ENCODE measurements at regions not wholly inside any gene's neighbourhood (a gene's known extent, or its start where the extent isn't known, plus 50 kb on each side); places are given as distances from the start of the nearest gene placed in this dataset.
"Not testable (repeated sequence)": the region's sequence is repeated elsewhere in the genome, so short reads cannot be mapped to it uniquely, and the experiment has no call there.

DNA sequence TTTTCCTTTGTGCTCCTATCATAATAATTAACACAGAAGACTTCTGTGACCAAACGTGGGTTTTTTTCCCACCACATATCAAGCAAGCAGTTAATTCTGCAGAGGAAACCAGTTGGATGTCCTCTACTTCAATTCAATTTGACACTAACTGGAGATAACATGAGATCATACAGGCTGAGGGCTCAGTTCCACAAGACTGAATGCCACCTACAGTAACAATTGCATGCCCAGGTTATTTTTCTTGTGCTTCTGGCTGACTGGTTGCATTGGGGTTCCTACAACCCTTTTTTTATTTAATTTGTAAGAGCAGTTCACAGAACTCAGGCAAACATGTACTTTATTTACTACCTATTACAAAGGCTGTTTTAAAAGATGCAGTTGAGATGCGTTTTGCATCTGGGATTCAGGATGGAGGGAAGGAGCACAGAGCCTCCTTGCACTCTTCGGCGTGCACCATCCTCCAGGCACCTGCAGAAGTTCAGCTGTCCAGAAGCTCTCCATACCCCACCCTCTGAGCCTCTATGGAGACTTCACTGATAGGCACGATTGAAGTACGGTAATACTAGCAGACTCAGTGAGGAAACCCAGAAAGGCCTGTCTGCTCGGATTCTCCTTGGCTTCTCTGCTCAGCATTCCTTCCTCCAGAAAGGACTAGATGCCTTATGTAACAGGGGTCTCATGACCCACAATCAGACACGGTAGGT lies 425.2 kb upstream of the CDH9 start:
- no peak overlapping the region for H3K27ac Mint-ChIP-seq
- no peak overlapping the region for H3K4me3 Mint-ChIP-seq
- intact Hi-C loops (cut with micrococcal nuclease): no loop called here
- no peak for TF ChIP-seq CTCF (IDR thresholded peaks at IDR 0.05)
- H3K27me3 Mint-ChIP-seq: no peaks in the 10 kb centered on the region
- ATAC-seq (no peak), DNase-seq (no peak)
- no peaks in the 10 kb centered on the region for H3K4me1 Mint-ChIP-seq (ENCODE audit: low read depth)
- H3K9me3 Mint-ChIP-seq: peaks cover 13% of the 10 kb centered on the region
- H3K36me3 Mint-ChIP-seq (ENCODE audit: low read depth): no peaks in the 10 kb centered on the region
- ChIA-PET CTCF (no interaction called here), POLR2A (no interaction called here)

GRCh38 chr5:27462936-27463335 lies 424.6 kb upstream of the CDH9 start:
- peaks cover 13% of the 10 kb centered on the region for H3K9me3 Mint-ChIP-seq
- ChIA-PET POLR2A (no interaction called here), CTCF (no interaction called here)
- intact Hi-C loops (cut with micrococcal nuclease): no loop called here
- no peak for DNase-seq
- no peaks in the 10 kb centered on the region for H3K36me3 Mint-ChIP-seq (ENCODE audit: low read depth)
- no peak overlapping the region for H3K27ac Mint-ChIP-seq
- no peaks in the 10 kb centered on the region for H3K4me1 Mint-ChIP-seq (ENCODE audit: low read depth)
- H3K4me3 Mint-ChIP-seq: no peak overlapping the region
- H3K27me3 Mint-ChIP-seq: no peaks in the 10 kb centered on the region
- no peak for ATAC-seq
- TF ChIP-seq CTCF (IDR thresholded peaks at IDR 0.05): no peak

DNA sequence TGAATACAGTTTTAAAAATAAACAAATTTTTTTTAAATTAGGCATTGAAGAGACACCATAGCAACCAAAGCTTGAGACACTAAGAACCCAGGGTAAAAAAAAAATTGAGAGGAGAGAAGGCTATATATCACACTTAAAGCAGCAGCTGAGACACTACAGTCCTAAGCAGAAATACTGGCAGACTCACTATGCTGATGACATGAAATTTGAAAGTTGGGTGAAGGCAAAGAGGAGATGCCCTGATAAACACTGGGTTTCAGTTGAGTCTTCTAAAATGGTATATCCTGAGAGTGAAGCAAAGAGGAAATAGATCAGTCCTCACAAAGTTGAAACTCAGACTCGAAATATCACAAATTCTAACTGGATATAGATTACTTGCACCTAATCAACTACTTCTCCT lies 419.9 kb upstream of the CDH9 start:
- no peak overlapping the region for H3K27ac Mint-ChIP-seq
- H3K9me3 Mint-ChIP-seq: peaks cover 4% of the 10 kb centered on the region
- CTCF ChIA-PET: no interaction called here
- TF ChIP-seq CTCF (IDR thresholded peaks at IDR 0.05): no peak
- POLR2A ChIA-PET: no interaction called here
- no peak overlapping the region for H3K4me3 Mint-ChIP-seq
- ATAC-seq: no peak
- H3K4me1 Mint-ChIP-seq (ENCODE audit: low read depth): no peaks in the 10 kb centered on the region
- DNase-seq: no peak
- H3K27me3 Mint-ChIP-seq: no peaks in the 10 kb centered on the region
- H3K36me3 Mint-ChIP-seq (ENCODE audit: low read depth): no peaks in the 10 kb centered on the region
- intact Hi-C loops (cut with micrococcal nuclease): no loop called here

DNA sequence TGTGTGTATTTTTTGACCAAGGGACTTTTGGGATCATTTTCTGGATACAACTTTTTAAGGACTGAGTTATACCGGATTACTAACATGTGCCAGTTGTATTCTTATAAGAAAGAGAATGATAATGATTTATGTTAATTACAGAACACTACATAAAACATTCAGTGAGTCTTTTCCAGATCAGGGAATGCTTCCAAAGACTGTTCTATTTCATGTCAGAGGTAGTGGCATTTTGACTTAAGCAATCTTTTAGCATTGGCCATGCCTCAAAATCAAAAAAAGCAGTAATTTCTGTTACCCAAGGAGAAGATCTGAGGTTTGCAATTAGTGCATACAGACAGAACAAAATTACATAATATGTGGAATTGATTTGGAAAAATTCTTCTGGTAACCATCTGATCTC lies 413.0 kb upstream of the CDH9 start:
- no peaks in the 10 kb centered on the region for H3K36me3 Mint-ChIP-seq (ENCODE audit: low read depth)
- H3K9me3 Mint-ChIP-seq: peaks cover 16% of the 10 kb centered on the region
- no peak for TF ChIP-seq CTCF (IDR thresholded peaks at IDR 0.05)
- no peak overlapping the region for H3K27ac Mint-ChIP-seq
- no peaks in the 10 kb centered on the region for H3K27me3 Mint-ChIP-seq
- no peak overlapping the region for H3K4me3 Mint-ChIP-seq
- no peak for DNase-seq
- intact Hi-C loops (cut with micrococcal nuclease): no loop called here
- ChIA-PET POLR2A (no interaction called here), CTCF (no interaction called here)
- H3K4me1 Mint-ChIP-seq (ENCODE audit: low read depth): no peaks in the 10 kb centered on the region
- ATAC-seq: no peak

- no peak for DNase-seq
- Mint-ChIP-seq H3K36me3 (ENCODE audit: low read depth) (no peaks in the 10 kb centered on the region), H3K4me3 (no peak overlapping the region), H3K4me1 (ENCODE audit: low read depth) (no peaks in the 10 kb centered on the region), H3K9me3 (peaks cover 22% of the 10 kb centered on the region), H3K27me3 (no peaks in the 10 kb centered on the region), H3K27ac (no peak overlapping the region)
- ChIA-PET CTCF (no interaction called here), POLR2A (no interaction called here)
- no peak for ATAC-seq
- intact Hi-C loops (cut with micrococcal nuclease): no loop called here
- TF ChIP-seq CTCF (IDR thresholded peaks at IDR 0.05): no peak
These were observed 412.2 kb upstream of the CDH9 start for GRCh38 chr5:27450607-27451006.

GRCh38 chr5:27439383-27439782 lies 401.0 kb upstream of the CDH9 start:
- H3K27me3 Mint-ChIP-seq; H3K4me3 Mint-ChIP-seq; H3K27ac Mint-ChIP-seq; H3K4me1 Mint-ChIP-seq (ENCODE audit: low read depth); H3K36me3 Mint-ChIP-seq (ENCODE audit: low read depth); H3K9me3 Mint-ChIP-seq; intact Hi-C loops (cut with micrococcal nuclease); DNase-seq; ATAC-seq; CTCF ChIA-PET; POLR2A ChIA-PET: not testable (repeated sequence)
